Smooth muscle cell of the brain vasculature (primary cell): ENCODE measurements at regions not wholly inside any gene's neighbourhood (a gene's known extent, or its start where the extent isn't known, plus 50 kb on each side); places are given as distances from the start of the nearest gene placed in this dataset.
"Not testable (repeated sequence)": the region's sequence is repeated elsewhere in the genome, so short reads cannot be mapped to it uniquely, and the experiment has no call there.

Experiments
- DNase-seq: peaks from one replicate; pipeline ENCODE4 v3.0.0-alpha.2; 2012; ENCODE audit warnings: low read depth, low spot score

- DNase-seq: no peak
These were observed 427.5 kb upstream of the SYNCRIP start for GRCh38 chr6:86070151-86070550.

DNA sequence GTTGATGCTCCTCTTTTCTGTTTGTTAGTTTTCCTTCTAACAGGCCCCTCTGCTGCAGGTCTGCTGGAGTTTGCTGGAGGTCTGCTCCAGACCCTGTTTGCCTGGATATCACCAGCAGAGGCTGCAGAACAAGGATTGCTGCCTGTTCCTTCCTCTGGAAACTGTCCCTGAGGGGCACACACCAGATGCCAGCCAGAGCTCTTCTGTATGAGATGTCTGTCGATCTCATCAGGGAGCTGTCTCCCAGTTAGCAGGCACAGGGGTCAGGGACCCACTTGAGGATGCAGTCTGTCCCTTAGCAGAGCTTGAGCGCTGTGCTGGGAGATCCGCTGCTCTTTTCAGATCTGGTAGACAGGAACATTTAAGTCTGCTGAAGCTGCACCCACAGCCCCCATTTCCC lies 422.3 kb upstream of the SYNCRIP start:
- DNase-seq: not testable (repeated sequence)

- DNase-seq: not testable (repeated sequence)
These were observed 414.8 kb upstream of the SYNCRIP start for GRCh38 chr6:86057293-86057980.

GRCh38 chr6:86045038-86045437 lies 402.4 kb upstream of the SYNCRIP start:
- DNase-seq: no peak

- no peak for DNase-seq
These were observed 399.5 kb upstream of the SYNCRIP start for GRCh38 chr6:86042214-86042613.

GRCh38 chr6:86031713-86032112 lies 389.0 kb upstream of the SYNCRIP start:
- DNase-seq: no peak

DNA sequence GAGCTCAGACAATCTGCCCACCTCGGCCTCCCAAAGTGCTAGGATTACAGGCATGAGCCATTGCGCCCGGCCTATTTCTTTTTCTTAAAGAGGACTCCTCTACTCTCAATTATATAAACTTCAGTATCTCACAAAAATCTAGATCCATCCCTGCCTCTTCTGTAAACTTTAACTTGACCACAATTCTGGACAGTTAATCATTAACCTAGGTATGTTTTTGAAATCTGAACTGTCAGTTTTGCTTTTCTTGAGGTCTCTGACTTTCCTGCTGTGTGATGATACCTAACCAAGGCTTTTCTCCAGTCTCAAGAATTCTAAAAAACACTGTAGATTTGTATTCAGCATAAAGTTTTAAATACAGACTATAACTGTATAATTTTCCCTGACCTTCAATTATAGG lies 388.2 kb upstream of the SYNCRIP start:
- DNase-seq: no peak

GRCh38 chr6:86028776-86029175 lies 386.1 kb upstream of the SYNCRIP start:
- DNase-seq: no peak

GRCh38 chr6:86026890-86027289 lies 384.2 kb upstream of the SYNCRIP start:
- DNase-seq: not testable (repeated sequence)

DNA sequence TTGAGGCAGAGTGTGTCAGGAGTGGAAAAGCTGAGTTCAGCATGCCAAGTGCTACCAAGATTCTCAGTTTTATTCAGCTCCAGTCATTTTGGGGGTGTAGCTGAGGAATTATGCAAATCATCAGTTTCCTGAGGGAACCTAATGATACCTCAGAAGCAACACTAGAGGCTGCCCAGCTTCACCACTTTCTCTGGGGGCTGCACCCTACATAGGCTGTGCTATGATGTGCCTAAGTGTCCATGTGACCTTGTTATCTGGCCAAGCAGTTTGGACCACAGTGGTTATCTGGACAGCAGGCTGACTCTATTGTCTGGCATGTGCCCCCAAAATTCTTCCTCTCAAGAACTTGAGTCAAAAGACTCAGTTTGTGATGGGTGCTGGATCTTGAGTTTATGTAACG lies 374.6 kb upstream of the SYNCRIP start:
- no peak for DNase-seq

GRCh38 chr6:86016567-86016966 lies 373.9 kb upstream of the SYNCRIP start:
- no peak for DNase-seq

GRCh38 chr6:86016077-86016476 lies 373.4 kb upstream of the SYNCRIP start:
- DNase-seq: no peak

GRCh38 chr6:86012991-86013390 lies 370.3 kb upstream of the SYNCRIP start:
- not testable (repeated sequence) for DNase-seq

- DNase-seq: no peak
These were observed 368.5 kb upstream of the SYNCRIP start for GRCh38 chr6:86010915-86011786.

DNA sequence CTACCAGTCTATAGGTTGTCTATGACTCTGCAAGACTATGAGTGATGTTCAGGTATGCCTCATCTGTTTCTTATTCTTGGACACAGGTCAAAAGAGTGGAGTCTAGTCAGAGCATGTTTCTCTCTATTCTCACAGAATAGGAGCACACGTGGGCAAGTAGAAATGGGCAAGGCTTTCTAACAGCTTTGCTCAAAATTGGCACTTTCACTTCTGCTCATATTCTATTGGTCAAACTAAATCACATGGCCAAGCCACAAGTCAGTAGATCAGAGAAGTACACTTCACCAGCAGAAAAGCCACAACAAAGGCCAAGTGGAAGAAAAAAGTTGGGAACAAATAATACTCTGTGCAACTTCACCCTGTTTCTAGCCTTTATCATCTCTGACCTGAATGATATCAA lies 354.5 kb upstream of the SYNCRIP start:
- no peak for DNase-seq

- DNase-seq: no peak
These were observed 353.3 kb upstream of the SYNCRIP start for GRCh38 chr6:85996034-85996375.

DNA sequence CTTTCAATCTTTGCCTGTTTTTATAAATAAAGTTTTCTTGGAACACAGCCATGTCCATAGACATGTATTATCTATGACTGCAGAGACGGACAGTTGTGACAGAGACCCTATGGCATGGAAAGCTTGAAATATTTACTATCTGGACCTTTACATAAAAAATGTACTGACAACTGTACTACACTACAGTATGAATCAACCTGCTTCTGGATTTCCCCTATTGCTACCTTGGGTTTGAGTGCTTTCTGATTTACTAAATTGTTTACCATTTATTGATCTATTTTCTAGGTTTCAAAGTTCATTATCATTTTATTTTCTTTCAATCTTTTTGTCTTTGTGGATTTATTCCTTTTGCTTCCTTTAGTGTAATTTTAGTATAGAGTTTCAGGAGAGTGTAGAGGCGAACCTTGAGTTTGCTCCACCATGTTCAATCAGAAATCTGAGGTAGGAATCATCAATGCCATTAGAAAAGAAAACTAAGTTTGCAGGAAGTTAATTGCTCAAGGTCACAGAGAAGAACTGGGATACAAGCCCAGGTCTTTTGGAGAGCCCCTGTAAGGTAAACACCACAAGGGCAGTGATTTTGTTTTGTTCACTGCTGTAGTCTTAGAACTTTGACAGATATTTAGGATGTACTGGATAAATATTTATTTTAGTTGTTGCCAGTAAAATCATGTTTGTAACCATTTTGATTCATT lies 352.8 kb upstream of the SYNCRIP start:
- no peak for DNase-seq

DNA sequence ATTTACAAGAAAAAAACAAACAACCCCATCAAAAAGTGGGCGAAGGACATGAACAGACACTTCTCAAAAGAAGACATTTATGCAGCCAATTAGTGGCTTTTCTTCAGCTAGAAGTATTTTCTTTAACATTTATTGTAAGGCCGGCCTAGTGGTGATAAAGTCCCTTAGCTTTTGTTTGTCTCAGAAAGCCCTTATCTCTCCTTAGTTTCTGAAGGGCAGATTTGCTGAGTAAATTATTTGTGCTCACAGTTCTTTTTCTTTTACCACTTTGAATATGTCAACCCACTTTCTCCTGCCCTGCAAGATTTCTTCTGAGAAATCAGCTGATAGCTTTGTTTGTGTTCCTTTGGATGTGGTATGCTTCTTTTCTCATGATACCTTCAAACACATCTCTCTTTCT lies 344.0 kb upstream of the SYNCRIP start:
- no peak for DNase-seq

DNA sequence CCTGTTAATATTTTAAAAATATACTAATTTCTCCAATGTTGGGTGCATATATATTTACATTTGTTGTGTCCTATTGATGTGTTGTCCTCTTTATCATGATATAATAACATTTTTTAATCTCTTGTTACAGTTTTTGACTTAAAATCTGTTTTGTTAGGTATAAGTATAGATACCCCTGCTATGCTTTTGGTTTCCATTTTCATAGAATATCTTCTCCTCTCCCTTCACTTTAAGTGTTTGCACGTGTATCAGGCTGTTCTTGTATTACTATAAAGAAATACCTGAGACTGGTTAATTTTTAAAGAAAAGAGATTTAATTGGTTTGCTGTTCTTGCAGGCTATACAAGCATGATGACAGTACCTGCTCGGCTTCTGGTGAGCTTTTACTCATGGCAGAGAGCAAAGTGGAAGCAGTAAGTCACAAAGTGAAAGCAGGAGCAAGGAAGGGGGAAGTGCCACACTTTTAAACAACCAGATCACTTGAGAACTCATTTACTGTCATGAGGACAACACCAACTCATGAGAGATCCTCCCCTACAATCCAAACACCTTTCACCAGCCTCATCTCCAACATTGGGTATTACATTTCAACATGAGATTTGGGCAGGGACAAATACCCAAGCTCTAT lies 340.5 kb upstream of the SYNCRIP start:
- no peak for DNase-seq

- no peak for DNase-seq
These were observed 335.0 kb upstream of the SYNCRIP start for GRCh38 chr6:85977661-85978060.

- DNase-seq: no peak
These were observed 333.3 kb upstream of the SYNCRIP start for GRCh38 chr6:85975957-85976356.

GRCh38 chr6:85971238-85971637 lies 328.6 kb upstream of the SYNCRIP start:
- no peak for DNase-seq
